ENCODE measurements at regions not wholly inside any gene's neighbourhood (a gene's known extent, or its start where the extent isn't known, plus 50 kb on each side); places are given as distances from the start of the nearest gene placed in this dataset.
A peak's percentile ranks its signal among the peaks of the same experiment; 100 is the strongest.

GRCh38 chr3:186487819-186488218, 56.4 kb downstream of the CRYGS start:
- peak; percentile 21 for DNase-seq

GRCh38 chr3:186487037-186487436, 57.1 kb downstream of the CRYGS start:
- no peak for DNase-seq

DNA sequence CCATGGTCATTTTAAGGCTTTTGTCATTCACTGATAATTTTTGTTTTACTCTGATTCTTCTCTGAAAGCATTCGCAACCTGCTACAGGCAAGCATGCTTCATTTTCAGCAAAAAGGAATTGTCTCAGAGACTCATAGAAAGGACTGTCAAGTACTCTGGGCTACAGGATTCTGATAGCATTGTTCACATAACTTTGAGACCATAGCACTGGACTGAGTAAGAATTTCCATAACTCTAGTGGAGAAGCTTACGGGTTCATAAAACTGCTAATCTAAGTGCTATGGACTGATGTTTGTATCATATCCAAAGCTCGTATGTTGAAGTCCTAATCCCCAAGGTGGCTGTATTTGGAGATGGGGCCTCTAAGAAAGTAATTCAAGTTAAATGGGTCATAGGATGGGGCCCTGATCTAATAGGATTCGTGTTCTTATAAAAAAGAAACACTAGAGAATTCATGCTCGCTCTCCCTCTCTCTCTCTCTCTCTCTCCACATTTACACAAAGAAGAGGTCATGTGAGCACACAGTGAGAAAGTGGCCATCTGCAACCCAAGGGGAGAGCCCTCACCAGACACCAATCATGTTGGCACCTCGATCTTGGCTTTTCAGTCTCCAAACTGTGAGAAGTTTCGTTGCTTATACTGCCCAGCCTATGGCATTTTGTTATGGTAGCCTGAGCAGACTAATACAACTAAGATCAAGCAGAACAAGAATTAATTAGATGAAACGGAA, 60.4 kb downstream of the CRYGS start:
- DNase-seq = peak; percentile 12

DNA sequence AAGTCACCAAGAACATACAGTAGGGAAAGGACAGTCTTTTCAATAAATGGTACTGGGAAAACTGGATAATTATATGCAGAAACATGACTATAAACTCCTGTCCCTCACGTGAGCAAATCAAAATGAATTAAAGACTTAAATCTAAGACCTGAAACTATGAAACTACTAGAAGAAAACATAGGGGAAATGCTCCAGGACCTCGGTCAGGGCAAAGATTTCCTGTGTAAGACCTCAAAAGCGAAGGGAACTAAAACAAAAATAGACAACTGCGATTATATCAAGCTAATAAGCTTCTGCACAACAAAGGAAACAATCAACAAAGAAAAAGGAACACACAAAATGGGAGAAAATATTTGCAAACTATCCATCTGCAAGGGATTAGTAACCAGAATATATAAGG, 62.7 kb downstream of the CRYGS start:
- no peak for DNase-seq

DNA sequence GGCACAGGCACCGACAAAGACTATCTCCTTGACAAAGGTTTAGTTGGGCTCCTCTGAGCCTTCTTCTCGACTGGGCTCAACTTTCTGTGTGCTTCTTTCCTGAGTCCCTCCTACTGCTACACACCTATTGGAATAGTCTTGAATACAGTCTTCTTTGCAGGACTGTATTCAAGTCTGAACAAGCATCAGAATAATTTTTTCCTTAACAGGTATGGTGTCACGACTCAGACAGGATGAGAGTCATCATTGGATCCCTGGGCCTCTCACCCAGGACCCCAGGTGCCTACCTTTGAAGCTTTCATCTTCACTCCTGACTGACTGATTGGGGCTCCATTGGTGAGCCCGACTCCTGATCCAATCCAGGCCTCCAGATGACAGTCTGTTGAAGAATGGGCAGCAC, 66.3 kb downstream of the CRYGS start:
- DNase-seq = no peak

GRCh38 chr3:186477033-186477432, 67.1 kb downstream of the CRYGS start:
- no peak for DNase-seq

DNA sequence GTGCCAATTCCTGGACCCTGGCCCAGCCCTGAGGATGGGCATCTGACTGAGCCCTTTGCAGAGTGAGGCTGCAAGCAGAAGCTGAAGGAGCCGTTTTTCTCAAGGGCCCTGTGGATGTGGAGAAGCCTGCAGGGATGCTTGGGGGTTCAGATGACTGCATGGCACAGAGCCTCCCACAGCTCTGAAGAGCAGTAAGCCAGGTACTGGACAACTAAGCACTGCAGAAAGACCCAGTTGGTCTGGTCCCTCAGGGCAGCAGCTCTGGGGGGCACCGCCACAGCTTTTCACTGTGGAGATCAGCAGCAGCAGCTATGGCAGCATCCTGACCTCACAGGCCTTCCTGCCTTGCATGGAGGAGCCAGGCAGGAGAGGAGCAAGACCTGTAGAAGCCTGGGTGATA, 67.6 kb downstream of the CRYGS start:
- DNase-seq = no peak

DNA sequence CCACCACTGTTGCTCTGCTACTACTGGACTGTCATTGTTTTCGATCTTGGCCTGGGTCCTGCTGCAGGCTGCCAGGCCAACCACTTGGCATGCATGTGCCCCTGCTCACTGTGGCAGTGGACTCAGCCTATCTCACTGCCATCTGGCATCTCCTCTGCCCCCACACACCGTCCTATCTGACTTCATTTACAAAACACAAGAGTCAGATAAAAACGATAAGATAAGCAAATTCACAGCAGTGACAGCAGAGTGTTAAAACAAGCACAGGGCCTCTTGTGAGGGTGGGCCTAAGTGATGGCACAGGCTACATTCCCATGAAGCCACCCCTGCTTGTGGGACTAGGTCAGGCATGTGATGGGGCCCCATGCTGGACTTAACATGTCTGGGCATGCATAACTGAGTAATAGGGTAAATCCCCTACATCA, 68.1 kb downstream of the CRYGS start:
- DNase-seq = no peak

GRCh38 chr3:186473166-186473565, 71.0 kb downstream of the CRYGS start:
- no peak for DNase-seq

- DNase-seq = no peak
Measured at GRCh38 chr3:186472456-186473008, 71.6 kb downstream of the CRYGS start.

DNA sequence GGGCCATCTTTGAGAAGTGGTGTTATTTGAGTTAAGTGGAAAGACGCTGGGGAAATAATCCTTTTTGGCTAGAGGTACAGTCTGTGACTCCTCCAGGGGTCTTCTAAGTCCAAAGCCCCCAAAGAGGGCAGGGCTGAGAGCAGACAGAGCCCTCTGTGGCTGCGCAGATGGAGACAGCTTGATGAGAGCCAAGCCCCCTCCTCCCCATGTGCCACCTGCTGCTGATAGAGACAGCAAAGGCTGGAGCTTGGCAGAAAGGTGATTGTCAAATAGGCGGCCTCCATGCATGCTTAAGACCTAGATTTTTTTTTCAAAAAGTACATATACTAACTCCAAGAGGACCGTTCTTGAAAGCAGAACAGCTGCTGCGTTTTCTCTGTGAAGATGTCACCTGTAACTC, 72.4 kb downstream of the CRYGS start:
- DNase-seq = no peak

- DNase-seq = no peak
Measured at GRCh38 chr3:186469525-186469924, 74.7 kb downstream of the CRYGS start.

DNA sequence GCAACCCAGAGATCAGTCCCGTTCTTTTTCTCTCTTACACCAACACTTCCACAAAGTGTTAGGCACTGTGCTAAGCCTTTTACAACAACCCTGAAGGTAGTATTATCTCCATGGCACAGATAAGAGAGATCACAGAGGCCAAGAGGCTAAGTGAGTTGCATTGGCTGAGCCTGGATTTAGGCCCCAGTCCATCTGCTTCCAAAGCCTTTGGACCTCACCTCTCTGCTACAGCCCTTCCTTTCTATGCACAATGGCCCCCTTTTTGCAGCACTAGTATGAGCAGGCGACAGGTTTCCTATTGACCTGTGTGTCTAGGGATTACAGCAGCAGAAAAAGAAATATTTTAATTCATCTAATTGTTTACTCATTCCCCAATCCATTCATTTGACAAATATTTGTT, 76.2 kb downstream of the CRYGS start:
- DNase-seq = no peak

- no peak for DNase-seq
Measured at GRCh38 chr3:186466391-186466974, 77.7 kb downstream of the CRYGS start.

GRCh38 chr3:186465508-186465907, 78.7 kb downstream of the CRYGS start:
- no peak for DNase-seq

DNA sequence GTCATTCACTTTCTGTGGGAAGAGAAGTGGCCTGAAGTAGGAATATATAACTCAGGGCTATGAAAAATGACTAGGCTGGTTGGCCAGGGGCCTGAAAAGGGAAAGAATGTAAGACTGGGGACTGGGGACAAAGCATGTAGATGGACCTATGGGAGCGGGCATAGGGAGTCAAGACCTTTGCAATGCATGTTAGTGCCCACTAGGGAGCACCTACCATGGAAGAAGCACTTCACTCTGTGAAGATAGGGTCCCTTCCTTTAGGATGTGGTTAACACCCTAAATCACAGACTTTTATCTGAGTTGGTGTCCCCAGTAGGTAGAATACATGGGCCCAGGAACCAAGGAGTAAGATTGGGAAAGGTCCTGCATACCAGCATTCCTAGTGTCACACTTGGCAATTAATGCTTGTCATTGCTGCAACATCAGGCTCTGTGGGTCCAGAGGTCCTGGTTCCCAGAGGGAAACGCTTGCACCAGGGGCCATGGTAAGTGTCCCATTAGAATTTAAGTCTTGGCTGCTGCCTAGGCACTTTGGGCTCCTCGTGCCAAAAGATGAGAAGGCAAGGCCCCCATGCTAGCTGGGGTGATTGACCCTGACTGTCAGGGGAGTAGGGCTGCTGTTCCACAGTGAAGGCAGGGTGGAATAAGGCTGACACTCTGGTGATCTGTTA, 79.6 kb downstream of the CRYGS start:
- DNase-seq = no peak

DNA sequence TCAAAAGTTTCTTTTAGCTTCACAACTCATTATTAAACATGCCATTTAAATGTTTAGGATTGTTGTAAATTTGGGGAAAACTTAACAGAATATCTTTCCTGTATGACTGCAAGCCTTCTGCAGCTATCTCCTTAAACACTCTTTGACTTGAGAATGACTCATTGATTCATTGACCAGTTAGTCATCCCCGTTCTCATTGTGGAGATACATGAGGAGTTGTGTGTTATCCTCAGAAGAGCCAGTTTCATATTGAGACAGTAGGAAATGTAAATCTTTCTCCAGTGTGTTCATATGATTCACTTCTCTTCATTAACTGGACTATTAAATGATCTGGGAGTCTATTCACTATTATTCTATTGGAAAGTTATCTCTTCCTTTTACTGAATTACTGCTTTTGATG, 83.0 kb downstream of the CRYGS start:
- DNase-seq = peak; percentile 79

- DNase-seq = no peak
Measured at GRCh38 chr3:186459108-186459467, 85.1 kb downstream of the CRYGS start.

- no peak for DNase-seq
Measured at GRCh38 chr3:186458306-186459107, 85.7 kb downstream of the CRYGS start.

DNA sequence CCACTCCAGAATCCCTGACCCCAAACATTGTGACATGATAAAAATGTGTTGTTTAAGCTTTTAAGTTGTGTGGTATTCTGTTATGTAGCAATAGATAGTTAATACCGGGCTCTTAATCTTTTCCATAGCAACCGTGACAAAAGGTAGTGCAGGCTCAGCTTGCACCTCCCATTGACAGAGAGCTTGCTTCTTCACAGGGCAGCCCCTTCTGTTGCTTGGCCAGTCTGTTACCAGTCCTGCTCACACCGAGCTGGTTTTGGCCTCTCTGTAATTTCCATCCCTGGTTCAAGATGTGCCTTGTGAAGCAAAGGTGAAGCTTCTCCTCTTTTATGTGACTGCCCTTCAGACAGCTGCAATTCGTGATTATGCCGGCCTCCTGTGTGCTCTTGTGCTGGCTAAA, 86.9 kb downstream of the CRYGS start:
- DNase-seq = no peak

GRCh38 chr3:186456731-186457191, 87.4 kb downstream of the CRYGS start:
- DNase-seq = peak; percentile 47

DNA sequence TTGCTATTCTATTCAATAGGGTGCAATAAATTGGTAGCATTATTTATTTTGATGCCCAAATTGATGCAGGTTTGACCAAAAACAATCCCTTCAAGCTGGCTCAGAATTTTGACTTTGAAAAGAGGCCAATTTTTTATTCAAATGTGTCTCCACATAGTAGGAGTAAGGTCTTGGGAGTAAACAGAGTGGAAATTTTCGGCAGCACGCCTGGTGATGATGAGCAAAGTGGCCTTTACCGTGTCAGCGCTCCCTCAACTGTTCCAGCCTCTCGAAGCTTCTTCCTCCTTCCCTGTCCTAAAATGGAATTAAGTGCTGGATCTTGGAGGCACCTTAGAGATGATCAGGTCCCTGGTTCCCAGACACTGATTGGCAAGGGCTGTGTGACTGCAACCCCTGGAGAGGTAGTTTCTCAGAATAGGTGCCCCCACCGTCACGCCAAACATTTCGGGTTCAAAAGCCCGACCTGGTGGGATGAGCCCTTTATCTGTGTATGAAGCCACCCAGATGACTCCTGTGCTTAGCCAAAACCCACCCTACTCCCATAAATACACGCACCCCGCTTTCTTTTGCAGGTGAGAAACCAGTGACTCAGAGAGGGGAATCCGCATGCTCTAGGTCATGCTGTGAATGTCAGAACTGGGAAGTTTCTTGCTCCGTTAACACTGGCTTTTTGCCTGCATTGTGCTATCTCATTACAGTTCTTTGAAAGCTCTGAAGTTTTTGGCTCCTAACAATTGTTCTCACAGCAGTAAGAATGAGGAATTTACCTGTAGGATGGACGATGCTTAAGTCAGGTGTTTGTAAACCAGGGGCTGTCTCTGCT, 89.1 kb downstream of the CRYGS start:
- no peak for DNase-seq
